ENCODE measurements at regions not wholly inside any gene's neighbourhood (a gene's known extent, or its start where the extent isn't known, plus 50 kb on each side); places are given as distances from the start of the nearest gene placed in this dataset.
"Not testable (repeated sequence)": the region's sequence is repeated elsewhere in the genome, so short reads cannot be mapped to it uniquely, and the experiment has no call there.

GRCh38 chr3:135652388-135652787 lies 313.1 kb upstream of the PPP2R3A start:
- Histone ChIP-seq H3K27me3 (ENCODE audit: insufficient read depth, low read depth, low read length) (no peaks in the 10 kb centered on the region), H4K20me1 (ENCODE audit: insufficient read depth) (no peaks in the 10 kb centered on the region), H3K4me2 (ENCODE audit: low read length) (no peak overlapping the region), H3K9ac (ENCODE audit: low read length) (no peak overlapping the region), H3K4me3 (ENCODE audit: low read length) (no peak overlapping the region), H3K36me3 (ENCODE audit: insufficient read depth, low read length) (no peaks in the 10 kb centered on the region), H3K9me3 (ENCODE audit: low read length) (no peaks in the 10 kb centered on the region), H2AFZ (ENCODE audit: low read depth, low read length) (no peak overlapping the region), H3K9me2 (ENCODE audit: insufficient read depth, low read length) (no peaks in the 10 kb centered on the region), H3K79me2 (replicated peaks; ENCODE audit: insufficient read depth, low read length) (no peaks in the 10 kb centered on the region), H3F3A (ENCODE audit: insufficient read depth, low read length, poor library complexity, severe bottlenecking) (no peaks in the 10 kb centered on the region), H3K27ac (ENCODE audit: low read length) (no peak overlapping the region)
- no peak for TF ChIP-seq TAF1 (IDR thresholded peaks at IDR 0.05; ENCODE audit: low read depth)

DNA sequence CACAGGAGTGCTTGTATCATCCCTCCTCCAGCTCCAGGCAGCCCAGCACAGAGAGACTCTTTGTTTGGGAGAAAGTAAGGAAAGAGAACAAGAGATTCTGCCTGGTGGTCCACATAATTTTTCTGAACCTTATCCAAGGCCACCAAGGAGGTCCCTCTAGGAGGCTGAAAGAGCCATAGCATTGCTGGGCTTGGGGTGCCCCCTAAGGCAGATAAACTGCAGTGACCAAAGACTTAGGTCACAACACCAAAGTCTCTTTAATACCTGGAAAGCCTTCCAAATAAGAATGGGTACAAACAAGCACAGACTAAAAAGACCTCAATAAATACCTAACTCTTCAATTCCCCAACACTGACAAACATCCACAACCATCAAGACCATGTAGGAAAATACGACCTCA lies 310.2 kb upstream of the PPP2R3A start:
- no peak for TF ChIP-seq CTCF (IDR thresholded peaks at IDR 0.05; ENCODE audit: poor library complexity, severe bottlenecking)
- no peak for TF ChIP-seq MXI1 (conservative IDR thresholded peaks at IDR 0.05; ENCODE audit: poor library complexity, severe bottlenecking)
- TF ChIP-seq TAF1 (IDR thresholded peaks at IDR 0.05; ENCODE audit: low read depth), result no peak
- no peak for TF ChIP-seq EZH2 (IDR thresholded peaks at IDR 0.05; ENCODE audit: borderline replicate concordance, insufficient read depth, low read length, poor library complexity, severe bottlenecking)
- no peak for TF ChIP-seq RAD21 (conservative IDR thresholded peaks at IDR 0.05)
- no peak for TF ChIP-seq SMC3 (conservative IDR thresholded peaks at IDR 0.05; ENCODE audit: poor library complexity)
- no peak for TF ChIP-seq REST (IDR thresholded peaks at IDR 0.05; ENCODE audit: borderline replicate concordance)
- TF ChIP-seq EP300 (conservative IDR thresholded peaks at IDR 0.05; ENCODE audit: poor library complexity, severe bottlenecking), result no peak
- TF ChIP-seq POLR2AphosphoS5 (IDR thresholded peaks at IDR 0.05), result no peak
- Histone ChIP-seq H3K27ac (ENCODE audit: low read length) (no peak overlapping the region), H3K4me2 (ENCODE audit: low read length) (no peak overlapping the region), H3K9ac (ENCODE audit: low read length) (no peak overlapping the region), H3K9me3 (ENCODE audit: low read length) (no peaks in the 10 kb centered on the region), H3K79me2 (replicated peaks; ENCODE audit: insufficient read depth, low read length) (no peaks in the 10 kb centered on the region), H3F3A (ENCODE audit: insufficient read depth, low read length, poor library complexity, severe bottlenecking) (no peaks in the 10 kb centered on the region), H2AFZ (ENCODE audit: low read depth, low read length) (no peak overlapping the region), H3K4me3 (ENCODE audit: low read length) (no peak overlapping the region), H3K27me3 (ENCODE audit: insufficient read depth, low read depth, low read length) (no peaks in the 10 kb centered on the region), H3K9me2 (ENCODE audit: insufficient read depth, low read length) (no peaks in the 10 kb centered on the region), H4K20me1 (ENCODE audit: insufficient read depth) (no peaks in the 10 kb centered on the region), H3K36me3 (ENCODE audit: insufficient read depth, low read length) (no peaks in the 10 kb centered on the region)

GRCh38 chr3:135658451-135658850 lies 307.1 kb upstream of the PPP2R3A start:
- H3K27me3 ChIP-seq (ENCODE audit: insufficient read depth, low read depth, low read length); H4K20me1 ChIP-seq (ENCODE audit: insufficient read depth); H3K9me3 ChIP-seq (ENCODE audit: low read length); H3K36me3 ChIP-seq (ENCODE audit: insufficient read depth, low read length); H3K27ac ChIP-seq (ENCODE audit: low read length); H2AFZ ChIP-seq (ENCODE audit: low read depth, low read length); H3F3A ChIP-seq (ENCODE audit: insufficient read depth, low read length, poor library complexity, severe bottlenecking); H3K9ac ChIP-seq (ENCODE audit: low read length); H3K9me2 ChIP-seq (ENCODE audit: insufficient read depth, low read length); H3K4me3 ChIP-seq (ENCODE audit: low read length); H3K79me2 ChIP-seq (replicated peaks; ENCODE audit: insufficient read depth, low read length); H3K4me2 ChIP-seq (ENCODE audit: low read length): not testable (repeated sequence)

All from neural cell (in vitro differentiated cells).